IMR-90 (cell line): ENCODE measurements at regions not wholly inside any gene's neighbourhood (a gene's known extent, or its start where the extent isn't known, plus 50 kb on each side); places are given as distances from the start of the nearest gene placed in this dataset.

ENCODE experiments used
- ATAC-seq: fragments of 200-7000 bp; cut with Tn5 transposase; 2 replicates; pipeline ENCODE4 v1.9.1; 2020; ENCODE audit warnings: low read depth, mild to moderate bottlenecking, moderate library complexity
- BruUV-seq: library from RNA; stranded (reverse); fragments of 400-500 nt; replicated peaks from 2 replicates; lab custom pipeline; 2021; lab: Mats Ljungman, UMichigan
- CTCF ChIA-PET: fragments of 300-600 bp; formaldehyde crosslinking; extraction: SDS; loops from one replicate; lab custom pipeline; 2021; ENCODE audit warnings: antibody characterized with exemption; lab: Yijun Ruan, JAX
- POLR2A ChIA-PET: fragments of 300-600 bp; sonication (Branson Sonifier 250); formaldehyde crosslinking; loops from one replicate; lab custom pipeline; 2022; ENCODE audit warnings: antibody characterized with exemption; ENCODE audit not compliant: unreplicated experiment; lab: Charles Lee
- DNase-seq: peaks from one replicate; pipeline ENCODE4 v3.0.0; 2013
- H2AFZ ChIP-seq: replicated peaks from 2 replicates; pipeline ENCODE3; 2013; ENCODE audit warnings: low read length, mild to moderate bottlenecking; ENCODE audit not compliant: poor library complexity
- H2AK5ac ChIP-seq: 2 replicates; pipeline ENCODE4 v1.6.1; 2013; ENCODE audit warnings: low read depth, low read length, inconsistent platforms
- H2AK9ac ChIP-seq: replicated peaks from 2 replicates; pipeline ENCODE3; 2013; ENCODE audit warnings: mild to moderate bottlenecking, low read depth, low read length, moderate library complexity; ENCODE audit not compliant: poor library complexity
- H2BK120ac ChIP-seq: 2 replicates; pipeline ENCODE4 v1.6.1; 2013; ENCODE audit warnings: low read depth, low read length, inconsistent platforms
- H2BK15ac ChIP-seq: 3 replicates; pipeline ENCODE4 v1.6.1; 2013; ENCODE audit warnings: low read depth, low read length, inconsistent platforms
- H2BK20ac ChIP-seq: 2 replicates; pipeline ENCODE4 v1.6.1; 2013; ENCODE audit warnings: low read depth, mild to moderate bottlenecking, inconsistent platforms, low read length, moderate library complexity
- H2BK5ac ChIP-seq: 2 replicates; pipeline ENCODE4 v1.6.1; 2013; ENCODE audit warnings: mild to moderate bottlenecking, low read depth, low read length, inconsistent platforms; ENCODE audit not compliant: poor library complexity, severe bottlenecking
- H3K14ac ChIP-seq: replicated peaks from 2 replicates; pipeline ENCODE4 v1.6.1; 2013; ENCODE audit warnings: low read depth, low read length, inconsistent platforms
- H3K18ac ChIP-seq: 2 replicates; pipeline ENCODE4 v1.6.1; 2013; ENCODE audit warnings: low read depth, low read length, control low read depth
- H3K23ac ChIP-seq: 2 replicates; pipeline ENCODE4 v1.6.1; 2013; ENCODE audit warnings: low read depth, low read length, inconsistent platforms
- H3K27ac ChIP-seq: 2 replicates; pipeline ENCODE4 v1.5.1; 2013; ENCODE audit warnings: mild to moderate bottlenecking, control low read depth, low read length; ENCODE audit not compliant: insufficient read depth
- H3K27me3 ChIP-seq: 2 replicates; pipeline ENCODE4 v1.6.1; 2013; ENCODE audit warnings: low read length; ENCODE audit not compliant: control insufficient read depth, insufficient read depth
- H3K36me3 ChIP-seq: 2 replicates; pipeline ENCODE4 v1.6.1; 2013; ENCODE audit warnings: low read length, mixed read lengths; ENCODE audit not compliant: control insufficient read depth, insufficient read depth
- H3K4ac ChIP-seq: 2 replicates; pipeline ENCODE4 v1.6.1; 2013; ENCODE audit warnings: low read depth, low read length, inconsistent platforms
- H3K4me1 ChIP-seq: 2 replicates; pipeline ENCODE4 v1.6.1; 2013; ENCODE audit warnings: low read length, mixed read lengths; ENCODE audit not compliant: control insufficient read depth, insufficient read depth
- H3K4me2 ChIP-seq: 2 replicates; pipeline ENCODE4 v1.6.1; 2013; ENCODE audit warnings: low read depth, mild to moderate bottlenecking, control low read depth, low read length, moderate library complexity
- H3K4me3 ChIP-seq: 2 replicates; pipeline ENCODE4 v1.5.1; 2013; ENCODE audit warnings: low read depth, mild to moderate bottlenecking, control low read depth, low read length, moderate library complexity; ENCODE audit not compliant: insufficient read depth
- H3K56ac ChIP-seq: 2 replicates; pipeline ENCODE4 v1.6.1; 2013; ENCODE audit warnings: low read length, inconsistent platforms; ENCODE audit not compliant: insufficient read depth; ENCODE audit errors: extremely low read depth
- H3K79me1 ChIP-seq, 2 experiments: 2 replicates each; pipeline ENCODE4 v1.6.1; 2013; ENCODE audit warnings: low read length in 2 of 2, inconsistent platforms in 1 of 2, low read depth in 1 of 2
- H3K9ac ChIP-seq: 2 replicates; pipeline ENCODE4 v1.6.1; 2013; ENCODE audit warnings: low read depth, low read length, control low read depth
- H3K9me1 ChIP-seq: 2 replicates; pipeline ENCODE4 v1.6.1; 2013; ENCODE audit warnings: low read length, inconsistent platforms; ENCODE audit not compliant: insufficient read depth
- H3K9me3 ChIP-seq: 2 replicates; pipeline ENCODE4 v1.6.1; 2013; ENCODE audit warnings: low read length; ENCODE audit not compliant: control insufficient read depth, insufficient read depth
- H4K20me1 ChIP-seq: 2 replicates; pipeline ENCODE4 v1.6.1; 2013; ENCODE audit warnings: low read length, inconsistent platforms; ENCODE audit not compliant: insufficient read depth
- H4K5ac ChIP-seq: 2 replicates; pipeline ENCODE4 v1.6.1; 2013; ENCODE audit warnings: mild to moderate bottlenecking, low read depth, low read length, control low read depth
- H4K8ac ChIP-seq, 2 experiments: 2 replicates each; pipeline ENCODE4 v1.6.1; 2013; ENCODE audit warnings: low read depth in 2 of 2, low read length in 2 of 2, control low read depth in 1 of 2, inconsistent platforms in 1 of 2
- H4K91ac ChIP-seq: 2 replicates; pipeline ENCODE4 v1.6.1; 2013; ENCODE audit warnings: low read depth, low read length, inconsistent platforms; ENCODE audit not compliant: insufficient read depth
- CEBPB ChIP-seq: IDR thresholded peaks from 2 replicates; pipeline ENCODE4 v1.6.1; 2012; ENCODE audit warnings: low read depth, low read length, improper control_type of control experiment
- CHD1 ChIP-seq: IDR thresholded peaks from 2 replicates; pipeline ENCODE4 v1.6.1; 2012; ENCODE audit warnings: low read depth, low read length, improper control_type of control experiment
- CTCF ChIP-seq: conservative IDR thresholded peaks from 2 replicates; pipeline ENCODE4 v1.5.1; 2012; ENCODE audit warnings: mild to moderate bottlenecking, low read depth, low read length, improper control_type of control experiment
- MAZ ChIP-seq: IDR thresholded peaks from 2 replicates; pipeline ENCODE4 v1.6.1; 2012; ENCODE audit warnings: low read depth, mild to moderate bottlenecking, low read length, improper control_type of control experiment, moderate library complexity, borderline replicate concordance
- MXI1 ChIP-seq: IDR thresholded peaks from 2 replicates; pipeline ENCODE4 v1.6.1; 2012; ENCODE audit warnings: low read depth, mild to moderate bottlenecking, low read length, moderate library complexity, borderline replicate concordance
- NFE2L2 ChIP-seq: fragments of 150-350 bp; IDR thresholded peaks from 2 replicates; pipeline ENCODE4 v1.6.1; 2016; ENCODE audit warnings: low read depth, mild to moderate bottlenecking, low read length
- POLR2A ChIP-seq: IDR thresholded peaks from 2 replicates; pipeline ENCODE4 v1.6.1; 2012; ENCODE audit warnings: mild to moderate bottlenecking, low read depth, low read length
- RAD21 ChIP-seq: IDR thresholded peaks from 2 replicates; pipeline ENCODE4 v1.6.1; 2012; ENCODE audit warnings: low read length, improper control_type of control experiment
- RCOR1 ChIP-seq: IDR thresholded peaks from 2 replicates; pipeline ENCODE4 v1.6.1; 2012; ENCODE audit warnings: mild to moderate bottlenecking, low read length, improper control_type of control experiment; ENCODE audit not compliant: insufficient replicate concordance
- RFX5 ChIP-seq: IDR thresholded peaks from 2 replicates; pipeline ENCODE4 v1.8.0; 2012; ENCODE audit warnings: low read depth, mild to moderate bottlenecking, low read length, moderate library complexity
- SMC3 ChIP-seq: fragments of 150-350 bp; IDR thresholded peaks from 2 replicates; pipeline ENCODE4 v1.6.1; 2016; ENCODE audit warnings: low read depth, mild to moderate bottlenecking, antibody characterized with exemption, low read length, moderate library complexity
- WGBS, 2 experiments: methylation state at CpG; one replicate each; pipeline versions ENCODE4 v1.1.5 to v1.1.7; 2013; ENCODE audit warnings: missing lambda C conversion rate in 2 of 2; ENCODE audit not compliant: insufficient read length in 1 of 2; ENCODE audit errors: extremely low coverage in 2 of 2; 5-methylcytosine and 5-hydroxymethylcytosine counted together
- dilution Hi-C: fragments of 300-500 bp; cut with HindIII; formaldehyde crosslinking; loops from one replicate; pipeline ENCODE4 v1.14.3; 2018; ENCODE audit warnings: low sequenced_read_pairs; ENCODE audit not compliant: unreplicated experiment
- in situ Hi-C: fragments of 300-500 bp; cut with MboI; formaldehyde crosslinking; loops from 3 replicates; pipeline ENCODE4 v1.14.3; 2019; ENCODE audit warnings: low sequenced_read_pairs, inconsistent platforms, mixed read lengths
- intact Hi-C: fragments of 100-400 bp; cut with micrococcal nuclease; formaldehyde crosslinking; loops from 2 replicates; pipeline ENCODE4 v1.10.0; 2022

- Histone ChIP-seq H3K4me2 (no peak overlapping the region), H2BK120ac (0 out of 2 replicates have a peak overlapping the region, but pooled peaks have one; percentile 0), H2BK20ac (no peak overlapping the region), H2AFZ (no peak overlapping the region), H3K56ac (no peak overlapping the region), H3K9me1 (peaks cover 10% of the 10 kb centered on the region), H2BK15ac (no peak overlapping the region), H3K14ac (no peak overlapping the region), H4K8ac (no peak overlapping the region), H3K27ac (no peak overlapping the region), H3K36me3 (no peaks in the 10 kb centered on the region), H4K91ac (no peak overlapping the region; the same call in 1 of the 2 replicates), H3K79me1 (no peaks in the 10 kb centered on the region), H4K20me1 (no peaks in the 10 kb centered on the region), H3K4me1 (peaks cover 7% of the 10 kb centered on the region), H3K4me3 (no peak overlapping the region), H2AK9ac (no peak overlapping the region), H4K5ac (no peak overlapping the region), H3K9ac (no peak overlapping the region), H3K23ac (no peak overlapping the region), H3K27me3 (no peaks in the 10 kb centered on the region; the same call in 1 of the 2 replicates), H3K9me3 (no peaks in the 10 kb centered on the region), H3K18ac (no peak overlapping the region), H3K4ac (no peak overlapping the region), H2AK5ac (no peak overlapping the region), H2BK5ac (no peak overlapping the region)
- intact Hi-C loops (no loop called here), in situ Hi-C loops (no loop called here), dilution Hi-C loops (no loop called here)
- DNase-seq (no peak), ATAC-seq (no peak)
- BruUV-seq, result no TSS peak
- TF ChIP-seq MXI1, result no peak
- TF ChIP-seq RAD21, result no peak
- no peak for TF ChIP-seq RCOR1
- TF ChIP-seq CEBPB, result no peak
- TF ChIP-seq NFE2L2, result no peak
- TF ChIP-seq MAZ, result no peak
- no peak for TF ChIP-seq RFX5
- no peak for TF ChIP-seq POLR2A
- no peak for TF ChIP-seq SMC3
- TF ChIP-seq CTCF, result no peak
- no peak for TF ChIP-seq CHD1
- WGBS, 2 experiments, result 87% methylated on average over 5 of the region's 6 CpGs; no CpG with 5 or more reads in 1 of the 2 experiments
- POLR2A ChIA-PET, result interaction anchor here (0.7 kb wide), 1 partner anchor 174 kb away, joined by 7 read pairs; no protein-coding TSS in a partner anchor
- CTCF ChIA-PET, result no interaction called here
These were observed 117.7 kb downstream of the PFKFB3 start for GRCh38 chr10:6320320-6321010.
